ENCODE measurements at regions not wholly inside any gene's neighbourhood (a gene's known extent, or its start where the extent isn't known, plus 50 kb on each side); places are given as distances from the start of the nearest gene placed in this dataset.

DNA sequence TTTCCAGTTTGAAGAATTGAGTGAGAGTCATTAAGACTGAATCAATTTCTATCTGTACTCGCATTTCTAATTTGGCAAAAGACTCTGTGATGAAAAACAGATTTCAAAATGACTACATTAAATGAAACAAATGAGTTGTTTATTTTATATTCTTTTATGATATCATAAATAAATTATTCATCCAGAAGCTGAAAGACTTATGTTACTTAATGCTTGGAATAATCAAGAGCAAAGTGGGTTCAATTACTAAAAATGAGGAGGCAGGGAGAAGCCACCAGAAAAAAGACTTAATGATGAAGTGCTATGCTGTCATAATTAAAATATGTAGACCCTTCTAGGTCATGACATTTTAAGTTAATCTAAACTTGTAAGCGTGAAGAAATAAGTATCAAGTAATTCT lies 130.6 kb upstream of the FERMT1 start:
- H4K91ac ChIP-seq (ENCODE audit: insufficient read length, low read depth, low read length), result no peak overlapping the region

More for the DNA sequence above, 130.6 kb upstream of the FERMT1 start:
- Histone ChIP-seq H4K5ac (ENCODE audit: insufficient read length, low read depth, low read length) (no peak overlapping the region), H3K9ac (ENCODE audit: extremely low read depth, insufficient read length, low read length) (no peak overlapping the region), H4K8ac (replicated peaks; ENCODE audit: insufficient read length, low read depth, low read length) (no peak overlapping the region), H3K79me1 (ENCODE audit: insufficient read depth, low read depth, low read length, poor library complexity, severe bottlenecking) (no peaks in the 10 kb centered on the region), H3K79me2 (ENCODE audit: insufficient read depth, low read length) (no peaks in the 10 kb centered on the region), H2BK120ac (ENCODE audit: low read depth, low read length, poor library complexity, severe bottlenecking) (no peak overlapping the region), H3K9me3 (ENCODE audit: control insufficient read depth, low read depth, low read length) (no peaks in the 10 kb centered on the region), H3K4me2 (ENCODE audit: insufficient read depth, insufficient read length, low read length) (no peak overlapping the region), H2AK5ac (ENCODE audit: insufficient read length, low read length) (no peak overlapping the region), H3K56ac (ENCODE audit: insufficient read length, low read depth, low read length) (no peak overlapping the region), H3K27ac (ENCODE audit: insufficient read length, low read depth, low read length) (no peak overlapping the region), H3K27me3 (ENCODE audit: insufficient read depth, low read length) (no peaks in the 10 kb centered on the region), H3K4me1 (ENCODE audit: insufficient read depth, low read length) (no peaks in the 10 kb centered on the region), H3K18ac (ENCODE audit: insufficient read length, low read depth, low read length) (no peak overlapping the region), H2BK15ac (ENCODE audit: low read depth, low read length) (no peak overlapping the region), H3T11ph (ENCODE audit: low read length) (no peak overlapping the region), H2AFZ (ENCODE audit: low read length) (no peak overlapping the region), H4K20me1 (ENCODE audit: control insufficient read depth, insufficient read depth, insufficient read length) (no peaks in the 10 kb centered on the region), H2BK20ac (ENCODE audit: low read depth, low read length, poor library complexity, severe bottlenecking) (no peak overlapping the region), H2BK5ac (ENCODE audit: insufficient read length, low read length) (no peak overlapping the region), H3K23ac (ENCODE audit: insufficient read length, low read depth, low read length) (no peak overlapping the region), H3K14ac (ENCODE audit: insufficient read depth, low read length) (no peak overlapping the region), H3K23me2 (ENCODE audit: insufficient read length, low read depth, low read length, poor library complexity, severe bottlenecking) (no peaks in the 10 kb centered on the region), H3K4ac (ENCODE audit: low read depth, low read length) (no peak overlapping the region), H2BK12ac (ENCODE audit: insufficient read length, low read depth, low read length) (no peak overlapping the region)
- H3K27ac Mint-ChIP-seq, result no peak overlapping the region
- DNase-seq, result no peak
- no peak overlapping the region for H3K4me3 Mint-ChIP-seq
- H3K36me3 Mint-ChIP-seq (ENCODE audit: insufficient read depth in 1 of 3, low read depth in 3 of 3), result no peaks in the 10 kb centered on the region
- H3K4me1 Mint-ChIP-seq, result no peaks in the 10 kb centered on the region
- TF ChIP-seq, protein P1, sequence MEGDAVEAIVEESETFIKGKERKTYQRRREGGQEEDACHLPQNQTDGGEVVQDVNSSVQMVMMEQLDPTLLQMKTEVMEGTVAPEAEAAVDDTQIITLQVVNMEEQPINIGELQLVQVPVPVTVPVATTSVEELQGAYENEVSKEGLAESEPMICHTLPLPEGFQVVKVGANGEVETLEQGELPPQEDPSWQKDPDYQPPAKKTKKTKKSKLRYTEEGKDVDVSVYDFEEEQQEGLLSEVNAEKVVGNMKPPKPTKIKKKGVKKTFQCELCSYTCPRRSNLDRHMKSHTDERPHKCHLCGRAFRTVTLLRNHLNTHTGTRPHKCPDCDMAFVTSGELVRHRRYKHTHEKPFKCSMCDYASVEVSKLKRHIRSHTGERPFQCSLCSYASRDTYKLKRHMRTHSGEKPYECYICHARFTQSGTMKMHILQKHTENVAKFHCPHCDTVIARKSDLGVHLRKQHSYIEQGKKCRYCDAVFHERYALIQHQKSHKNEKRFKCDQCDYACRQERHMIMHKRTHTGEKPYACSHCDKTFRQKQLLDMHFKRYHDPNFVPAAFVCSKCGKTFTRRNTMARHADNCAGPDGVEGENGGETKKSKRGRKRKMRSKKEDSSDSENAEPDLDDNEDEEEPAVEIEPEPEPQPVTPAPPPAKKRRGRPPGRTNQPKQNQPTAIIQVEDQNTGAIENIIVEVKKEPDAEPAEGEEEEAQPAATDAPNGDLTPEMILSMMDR (conservative IDR thresholded peaks at IDR 0.05), result no peak
- WGBS (ENCODE audit: extremely low coverage, insufficient read length, low lambda C conversion rate), result no CpG with 5 or more reads among the region's 2 CpGs
- no peaks in the 10 kb centered on the region for H3K27me3 Mint-ChIP-seq (ENCODE audit: low read depth)
- H3K9me3 Mint-ChIP-seq, result no peaks in the 10 kb centered on the region

Measured in H9 (cell line).